HAP-1 (cell line): ENCODE measurements at regions not wholly inside any gene's neighbourhood (a gene's known extent, or its start where the extent isn't known, plus 50 kb on each side); places are given as distances from the start of the nearest gene placed in this dataset.

Experiments
- DNase-seq, 2 experiments: peaks; one replicate each; pipeline ENCODE4 v3.0.0-alpha.2; 2016 to 2020; ENCODE audit warnings: low spot score in 2 of 2
- H3K27me3 ChIP-seq: fragments of 250-450 bp; sonication (Bioruptor Pico); 2 replicates; pipeline ENCODE4 v1.5.1; 2020; ENCODE audit warnings: low read depth, mild to moderate bottlenecking, moderate library complexity
- H3K36me3 ChIP-seq: fragments of 250-450 bp; sonication (Bioruptor Pico); replicated peaks from 2 replicates; pipeline ENCODE4 v1.5.1; 2020; ENCODE audit warnings: mild to moderate bottlenecking
- H3K4me1 ChIP-seq: fragments of 250-450 bp; sonication (Bioruptor Pico); 2 replicates; pipeline ENCODE4 v1.5.1; 2020; ENCODE audit warnings: mild to moderate bottlenecking
- H3K4me3 ChIP-seq: fragments of 250-450 bp; sonication (Bioruptor Pico); 2 replicates; pipeline ENCODE4 v1.5.1; 2020; ENCODE audit warnings: mild to moderate bottlenecking, moderate library complexity
- H3K9me3 ChIP-seq: fragments of 250-450 bp; sonication (Bioruptor Pico); 2 replicates; pipeline ENCODE4 v1.5.1; 2020; ENCODE audit warnings: mild to moderate bottlenecking, moderate library complexity
- in situ Hi-C: fragments of 300-500 bp; cut with MboI; formaldehyde crosslinking; loops from 3 replicates; pipeline ENCODE4 v1.14.3; 2020; ENCODE audit warnings: low sequenced_read_pairs, inconsistent platforms, mixed read lengths

- no peak overlapping the region for H3K4me3 ChIP-seq
- H3K27me3 ChIP-seq = no peaks in the 10 kb centered on the region
- no peak for DNase-seq
- no peaks in the 10 kb centered on the region for H3K36me3 ChIP-seq
- no peaks in the 10 kb centered on the region for H3K9me3 ChIP-seq
- in situ Hi-C loops = no loop called here
- no peaks in the 10 kb centered on the region for H3K4me1 ChIP-seq
These were observed 134.1 kb downstream of the CASP12 start for GRCh38 chr11:104763930-104764709.

- Histone ChIP-seq H3K9me3 (no peaks in the 10 kb centered on the region), H3K36me3 (no peaks in the 10 kb centered on the region), H3K27me3 (no peaks in the 10 kb centered on the region), H3K4me1 (no peaks in the 10 kb centered on the region), H3K4me3 (no peak overlapping the region)
- in situ Hi-C loops = no loop called here
- no peak for DNase-seq
These were observed 136.7 kb downstream of the CASP12 start for GRCh38 chr11:104761511-104761910.

DNA sequence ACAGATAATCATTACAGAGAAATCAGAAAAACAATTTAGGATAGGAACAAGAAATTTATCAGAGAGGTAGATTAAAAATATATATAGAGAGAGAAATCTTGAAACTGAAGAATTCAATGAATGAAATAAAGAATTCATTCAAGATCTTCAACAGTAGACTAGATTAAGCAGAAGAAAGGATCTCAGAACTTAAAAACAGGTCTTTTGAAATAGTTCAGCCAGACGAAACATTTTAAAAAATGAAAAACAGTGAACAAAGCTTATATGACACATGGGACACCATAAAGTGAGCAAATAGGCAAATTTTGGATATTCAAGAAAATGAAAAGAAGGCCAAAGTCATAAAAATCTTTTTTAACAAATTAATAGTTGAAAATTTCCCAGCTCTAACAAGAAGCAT lies 138.8 kb downstream of the CASP12 start:
- H3K36me3 ChIP-seq = no peaks in the 10 kb centered on the region
- H3K27me3 ChIP-seq = no peaks in the 10 kb centered on the region
- no peak overlapping the region for H3K4me3 ChIP-seq
- H3K9me3 ChIP-seq = no peaks in the 10 kb centered on the region
- DNase-seq = no peak
- H3K4me1 ChIP-seq = no peaks in the 10 kb centered on the region
- in situ Hi-C loops = no loop called here

DNA sequence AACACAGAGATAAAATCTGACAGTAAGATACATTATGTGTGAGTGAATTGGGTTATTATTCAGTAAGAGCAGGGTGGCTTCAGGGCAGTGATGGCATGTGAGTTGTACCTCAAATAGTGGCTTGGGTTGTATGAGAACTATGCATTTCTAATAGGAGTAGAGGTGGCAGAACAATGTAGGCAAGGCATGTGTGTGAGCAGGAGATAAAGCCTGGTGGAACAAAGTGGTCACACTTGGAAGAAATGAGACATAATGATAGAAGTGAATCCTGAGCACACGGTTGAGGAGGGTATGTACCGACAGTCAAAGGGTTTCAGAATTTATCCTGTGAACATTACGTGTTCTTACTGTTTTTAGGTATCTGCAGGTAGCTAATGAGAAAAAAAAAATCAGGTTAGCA lies 159.3 kb downstream of the CASP12 start:
- DNase-seq = no peak

GRCh38 chr11:104738208-104738607 lies 160.1 kb downstream of the CASP12 start:
- in situ Hi-C loops = no loop called here
- DNase-seq = no peak
- Histone ChIP-seq H3K4me1 (no peaks in the 10 kb centered on the region), H3K36me3 (no peaks in the 10 kb centered on the region), H3K27me3 (no peaks in the 10 kb centered on the region), H3K4me3 (no peak overlapping the region), H3K9me3 (no peaks in the 10 kb centered on the region)

More for the DNA sequence above, 159.3 kb downstream of the CASP12 start:
- in situ Hi-C loops = no loop called here
- Histone ChIP-seq H3K4me3 (no peak overlapping the region), H3K4me1 (no peaks in the 10 kb centered on the region), H3K36me3 (no peaks in the 10 kb centered on the region), H3K27me3 (no peaks in the 10 kb centered on the region), H3K9me3 (no peaks in the 10 kb centered on the region)

DNA sequence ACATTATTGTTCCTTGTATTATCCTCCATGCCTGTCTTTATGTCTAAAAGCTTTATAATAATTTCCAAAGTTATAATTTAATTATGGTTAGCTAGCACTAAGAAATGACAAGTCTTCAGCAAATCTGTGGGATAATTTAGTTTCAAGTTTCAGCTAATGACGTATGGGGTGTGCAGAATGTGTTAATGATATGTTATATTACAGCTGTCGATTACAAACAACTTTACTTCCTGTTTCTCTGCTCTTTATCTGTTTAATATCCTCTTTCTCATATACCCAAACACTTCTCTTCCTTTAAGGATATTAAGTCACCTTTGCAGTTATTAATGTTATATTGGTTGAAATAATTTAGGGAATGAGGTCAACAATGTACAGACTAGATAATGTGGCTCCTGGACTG lies 161.8 kb downstream of the CASP12 start:
- Histone ChIP-seq H3K27me3 (no peaks in the 10 kb centered on the region), H3K36me3 (no peaks in the 10 kb centered on the region), H3K9me3 (no peaks in the 10 kb centered on the region), H3K4me3 (no peak overlapping the region), H3K4me1 (no peaks in the 10 kb centered on the region)
- no peak for DNase-seq
- in situ Hi-C loops = no loop called here

- no peak overlapping the region for H3K4me3 ChIP-seq
- in situ Hi-C loops = no loop called here
- no peak for DNase-seq
- no peaks in the 10 kb centered on the region for H3K4me1 ChIP-seq
- no peaks in the 10 kb centered on the region for H3K36me3 ChIP-seq
- H3K9me3 ChIP-seq = no peaks in the 10 kb centered on the region
- no peaks in the 10 kb centered on the region for H3K27me3 ChIP-seq
These were observed 163.3 kb downstream of the CASP12 start for GRCh38 chr11:104734998-104735397.

DNA sequence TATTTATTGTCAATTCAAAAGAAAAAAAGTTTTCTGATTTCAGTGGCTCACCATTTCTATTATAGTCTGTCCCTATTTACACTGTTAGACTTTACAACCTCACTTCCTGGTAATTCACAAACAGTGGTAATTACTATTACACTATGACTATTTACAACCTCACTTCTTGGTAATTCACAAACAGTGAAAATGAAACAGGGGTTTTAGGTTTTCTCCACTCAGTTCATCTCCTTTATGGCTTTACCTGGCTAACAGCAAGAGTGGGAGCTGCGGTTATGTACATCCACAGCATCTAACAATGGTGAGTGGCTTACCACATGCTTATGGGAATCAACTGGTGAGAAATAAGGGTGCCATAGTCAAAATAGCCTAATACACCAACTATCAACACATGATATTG lies 166.4 kb downstream of the CASP12 start:
- no peaks in the 10 kb centered on the region for H3K9me3 ChIP-seq
- in situ Hi-C loops = no loop called here
- H3K4me3 ChIP-seq = no peak overlapping the region
- no peaks in the 10 kb centered on the region for H3K4me1 ChIP-seq
- no peaks in the 10 kb centered on the region for H3K27me3 ChIP-seq
- H3K36me3 ChIP-seq = no peaks in the 10 kb centered on the region
- DNase-seq = no peak

DNA sequence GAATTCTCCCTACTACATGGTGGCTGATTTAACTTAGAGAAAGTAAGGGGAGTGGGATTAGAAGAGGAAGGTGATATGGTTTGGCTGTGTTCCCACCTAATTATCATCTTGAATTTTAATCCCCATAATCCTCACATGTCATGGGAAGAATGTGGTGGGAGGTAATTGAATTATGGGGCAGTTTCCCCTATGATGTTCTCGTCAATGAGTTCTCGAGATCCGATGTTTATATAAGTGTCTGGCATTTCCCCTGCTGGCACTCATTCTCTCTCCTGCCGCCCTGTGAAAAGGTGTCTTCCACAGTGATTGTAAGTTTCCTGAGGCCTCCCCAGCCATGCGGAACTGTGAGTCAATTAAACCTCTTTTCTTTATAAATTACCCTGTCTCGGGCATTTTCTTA lies 169.3 kb downstream of the CASP12 start:
- no peaks in the 10 kb centered on the region for H3K4me1 ChIP-seq
- in situ Hi-C loops = no loop called here
- no peaks in the 10 kb centered on the region for H3K36me3 ChIP-seq
- no peaks in the 10 kb centered on the region for H3K9me3 ChIP-seq
- H3K4me3 ChIP-seq = no peak overlapping the region
- no peak for DNase-seq
- H3K27me3 ChIP-seq = no peaks in the 10 kb centered on the region

DNA sequence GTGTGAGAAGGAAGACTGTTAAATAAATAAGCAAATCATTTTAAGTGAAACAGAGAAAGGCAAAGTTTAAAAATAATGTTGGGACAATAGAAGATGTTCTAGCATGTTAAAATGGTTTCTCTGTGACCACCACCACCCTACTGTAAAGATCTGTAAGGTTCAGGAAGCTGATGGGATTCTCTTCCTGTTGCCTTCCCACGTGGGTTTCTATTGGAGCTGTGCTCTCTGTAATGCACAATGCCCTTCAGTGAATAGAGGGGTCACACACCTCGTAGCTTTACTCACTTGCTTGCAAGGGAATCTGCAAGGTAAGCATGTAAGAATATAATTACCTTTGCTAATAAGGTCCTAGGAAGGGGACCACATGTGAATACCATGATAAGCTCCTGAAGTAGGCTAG lies 170.5 kb downstream of the CASP12 start:
- Histone ChIP-seq H3K9me3 (no peaks in the 10 kb centered on the region), H3K27me3 (no peaks in the 10 kb centered on the region), H3K4me3 (no peak overlapping the region), H3K36me3 (no peaks in the 10 kb centered on the region), H3K4me1 (no peaks in the 10 kb centered on the region)
- in situ Hi-C loops = no loop called here
- no peak for DNase-seq

GRCh38 chr11:104727095-104727494 lies 171.2 kb downstream of the CASP12 start:
- H3K27me3 ChIP-seq = no peaks in the 10 kb centered on the region
- no peak for DNase-seq
- H3K4me3 ChIP-seq = no peak overlapping the region
- H3K9me3 ChIP-seq = no peaks in the 10 kb centered on the region
- H3K4me1 ChIP-seq = no peaks in the 10 kb centered on the region
- H3K36me3 ChIP-seq = no peaks in the 10 kb centered on the region
- in situ Hi-C loops = no loop called here

- Histone ChIP-seq H3K9me3 (no peaks in the 10 kb centered on the region), H3K4me1 (no peaks in the 10 kb centered on the region), H3K4me3 (no peak overlapping the region), H3K27me3 (no peaks in the 10 kb centered on the region), H3K36me3 (no peaks in the 10 kb centered on the region)
- in situ Hi-C loops = no loop called here
- DNase-seq = no peak
These were observed 172.4 kb downstream of the CASP12 start for GRCh38 chr11:104725796-104726408.

DNA sequence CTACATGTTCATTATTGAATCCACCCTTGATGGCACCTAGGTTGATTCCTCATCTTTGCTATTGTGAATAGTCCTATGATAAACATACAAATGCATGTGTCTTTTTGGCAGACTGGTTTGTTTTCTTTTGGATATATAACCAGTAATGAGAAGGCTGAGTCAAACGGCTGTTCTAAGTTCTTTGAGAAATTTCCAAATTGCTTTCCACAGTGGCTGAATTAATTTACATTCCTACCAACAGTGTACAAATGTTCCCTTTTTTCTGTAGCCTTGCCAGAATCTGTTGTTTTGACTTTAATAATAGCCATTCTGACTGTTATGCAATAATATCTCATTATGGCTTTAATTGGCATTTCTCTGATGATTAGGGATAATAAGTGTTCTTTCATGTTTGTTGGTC lies 184.9 kb downstream of the CASP12 start:
- in situ Hi-C loops = no loop called here
- no peaks in the 10 kb centered on the region for H3K9me3 ChIP-seq
- H3K36me3 ChIP-seq = no peaks in the 10 kb centered on the region
- H3K4me3 ChIP-seq = no peak overlapping the region
- no peaks in the 10 kb centered on the region for H3K27me3 ChIP-seq
- no peak for DNase-seq
- no peaks in the 10 kb centered on the region for H3K4me1 ChIP-seq

DNA sequence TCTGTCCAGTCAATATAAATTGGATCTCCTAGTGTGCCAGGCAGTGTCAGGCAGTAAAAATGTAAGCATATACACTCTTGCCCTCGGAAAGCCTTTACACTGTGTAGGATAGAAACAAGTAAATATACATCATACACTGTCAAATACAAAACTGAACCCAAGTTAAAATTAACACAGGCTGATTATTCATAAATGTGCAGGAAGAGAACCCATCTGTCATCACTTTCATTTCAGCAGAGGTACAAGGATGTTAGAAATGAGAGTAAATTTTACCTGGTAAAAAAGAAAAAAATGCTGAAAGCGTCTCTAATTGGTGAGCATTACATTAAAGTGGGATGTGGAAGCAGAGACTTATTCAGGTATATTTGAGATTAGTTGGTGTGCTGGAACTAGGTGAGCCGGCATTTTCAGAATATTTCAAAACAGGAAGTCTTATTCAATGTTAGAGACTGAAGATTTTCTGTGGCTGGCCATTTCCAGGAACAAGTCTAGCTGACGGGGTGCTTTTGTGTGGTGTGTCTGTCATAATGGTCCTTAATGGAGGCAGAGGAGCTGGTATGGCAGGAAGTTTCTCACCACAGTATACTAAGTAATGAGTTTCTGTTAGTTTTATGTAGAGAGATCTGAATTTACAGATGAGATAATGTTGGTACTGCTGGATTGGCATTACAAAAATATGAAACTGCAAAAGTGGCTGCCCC lies 192.6 kb downstream of the CASP12 start:
- Histone ChIP-seq H3K36me3 (no peaks in the 10 kb centered on the region), H3K27me3 (no peaks in the 10 kb centered on the region), H3K4me3 (no peak overlapping the region), H3K4me1 (no peaks in the 10 kb centered on the region), H3K9me3 (no peaks in the 10 kb centered on the region)
- in situ Hi-C loops = no loop called here
- DNase-seq = no peak
